H1 (cell line): ENCODE measurements at regions not wholly inside any gene's neighbourhood (a gene's known extent, or its start where the extent isn't known, plus 50 kb on each side); places are given as distances from the start of the nearest gene placed in this dataset.

Experiments used
- CTCF ChIA-PET: fragments of 300-600 bp; sonication (Branson Sonifier 250); formaldehyde crosslinking; loops from one replicate; lab custom pipeline; 2021; ENCODE audit not compliant: partially characterized antibody; lab: Charles Lee
- POLR2A ChIA-PET: fragments of 300-600 bp; sonication (Branson Sonifier 250); formaldehyde crosslinking; loops from one replicate; lab custom pipeline; 2021; ENCODE audit warnings: inconsistent platforms; ENCODE audit not compliant: partially characterized antibody; lab: Charles Lee
- DNase-seq, 2 experiments: peaks; one replicate each; pipeline versions ENCODE4 v3.0.0 to v3.0.0-alpha.2; 2010 to 2022; ENCODE audit warnings: low spot score in 2 of 2, low read depth in 1 of 2, mixed read lengths in 1 of 2
- FAIRE-seq: peaks from 2 replicates; lab custom pipeline; 2011; peaks lifted over from hg19 to GRCh38; lab: Jason Lieb, UNC
- H2AFZ ChIP-seq: 2 replicates; pipeline ENCODE4 v1.8.1; 2012; ENCODE audit warnings: low read length, inconsistent platforms
- H2AK5ac ChIP-seq: 2 replicates; pipeline ENCODE4 v1.6.1; 2013; ENCODE audit warnings: low read depth, low read length
- H2BK120ac ChIP-seq: replicated peaks from 2 replicates; pipeline ENCODE3; 2013; ENCODE audit warnings: low read depth, low read length, inconsistent platforms
- H2BK12ac ChIP-seq: 2 replicates; pipeline ENCODE4 v1.6.1; 2013; ENCODE audit warnings: low read depth, low read length
- H2BK15ac ChIP-seq: 2 replicates; pipeline ENCODE4 v1.6.1; 2013; ENCODE audit warnings: low read length
- H2BK20ac ChIP-seq: 2 replicates; pipeline ENCODE4 v1.6.1; 2013; ENCODE audit warnings: low read length
- H2BK5ac ChIP-seq: 2 replicates; pipeline ENCODE4 v1.6.1; 2013; ENCODE audit warnings: low read depth, low read length
- H3K14ac ChIP-seq: 2 replicates; pipeline ENCODE4 v1.6.1; 2013; ENCODE audit warnings: inconsistent platforms; ENCODE audit not compliant: insufficient read length
- H3K18ac ChIP-seq: 2 replicates; pipeline ENCODE4 v1.6.1; 2013; ENCODE audit warnings: low read length; ENCODE audit errors: extremely low read depth
- H3K23ac ChIP-seq: 2 replicates; pipeline ENCODE4 v1.6.1; 2013; ENCODE audit warnings: inconsistent platforms; ENCODE audit not compliant: insufficient read length
- H3K23me2 ChIP-seq: 2 replicates; pipeline ENCODE4 v1.6.1; 2013; ENCODE audit warnings: low read depth, low read length
- H3K27ac ChIP-seq: 2 replicates; pipeline ENCODE4 v1.6.1; 2011; ENCODE audit warnings: low read depth, low read length, inconsistent platforms
- H3K27me3 ChIP-seq, 4 experiments: replicated peaks in 1 of 4; 1 replicate in 1 of 4; 2 replicates in 3 of 4; pipeline versions ENCODE4 v1.6.1 to v1.8.1; 2011 to 2013; ENCODE audit warnings: low read length in 3 of 4, mild to moderate bottlenecking in 3 of 4, inconsistent platforms in 2 of 4, mixed read lengths in 2 of 4, moderate library complexity in 1 of 4; ENCODE audit not compliant: control insufficient read depth in 3 of 4, insufficient read depth in 3 of 4; ENCODE audit errors: extremely low read depth in 1 of 4
- H3K36me3 ChIP-seq, 4 experiments: 2 replicates each; pipeline versions ENCODE4 v1.6.1 to v1.8.1; 2011 to 2013; ENCODE audit warnings: mild to moderate bottlenecking in 4 of 4, low read length in 3 of 4, moderate library complexity in 2 of 4, control low read depth in 1 of 4, inconsistent platforms in 1 of 4; ENCODE audit not compliant: insufficient read depth in 4 of 4, control insufficient read depth in 2 of 4
- H3K4ac ChIP-seq: replicated peaks from 2 replicates; pipeline ENCODE3; 2013; ENCODE audit warnings: low read length, low read depth, mixed read lengths, inconsistent platforms; ENCODE audit not compliant: insufficient read length
- H3K4me1 ChIP-seq, 4 experiments: replicated peaks in 1 of 4; 1 replicate in 1 of 4; 2 replicates in 3 of 4; pipeline versions ENCODE4 v1.6.1 to v1.8.1; 2011 to 2013; ENCODE audit warnings: low read length in 3 of 4, inconsistent platforms in 2 of 4, mixed read lengths in 1 of 4; ENCODE audit not compliant: insufficient read depth in 4 of 4, control insufficient read depth in 3 of 4
- H3K4me2 ChIP-seq, 2 experiments: 2 replicates each; pipeline versions ENCODE4 v1.6.1 to v1.8.1; 2011 to 2013; ENCODE audit warnings: low read depth in 2 of 2, low read length in 2 of 2, control low read depth in 1 of 2, inconsistent platforms in 1 of 2, mild to moderate bottlenecking in 1 of 2; ENCODE audit not compliant: insufficient read depth in 1 of 2
- H3K4me3 ChIP-seq, 4 experiments: fragments of 200-600, 300-600 bp in 1 of 4; sonication (generic), shearing (Covaris generic), sonication (Bioruptor Twin) in 1 of 4; 2 replicates each; pipeline versions ENCODE4 v1.5.1 to v1.8.1; 2011 to 2016; ENCODE audit warnings: low read length in 4 of 4, low read depth in 3 of 4, control low read depth in 2 of 4, inconsistent platforms in 2 of 4, mild to moderate bottlenecking in 2 of 4, mixed read lengths in 1 of 4, moderate library complexity in 1 of 4; ENCODE audit not compliant: insufficient read depth in 2 of 4; ENCODE audit errors: extremely low read depth in 1 of 4
- H3K56ac ChIP-seq: replicated peaks from 2 replicates; pipeline ENCODE3; 2013; ENCODE audit warnings: low read depth, mild to moderate bottlenecking, mixed read lengths, low read length, inconsistent platforms; ENCODE audit not compliant: insufficient read length
- H3K79me1 ChIP-seq: 2 replicates; pipeline ENCODE4 v1.6.1; 2013; ENCODE audit warnings: low read depth, low read length, control low read depth
- H3K79me2 ChIP-seq, 2 experiments: 2 replicates each; pipeline versions ENCODE4 v1.6.1 to v1.8.1; 2012 to 2013; ENCODE audit warnings: low read length in 2 of 2, mild to moderate bottlenecking in 2 of 2, inconsistent platforms in 1 of 2; ENCODE audit not compliant: insufficient read depth in 2 of 2, control insufficient read depth in 1 of 2
- H3K9ac ChIP-seq, 4 experiments: replicated peaks in 1 of 4; 1 replicate in 1 of 4; 2 replicates in 3 of 4; pipeline versions ENCODE4 v1.6.1 to v1.8.1; 2011 to 2013; ENCODE audit warnings: low read depth in 3 of 4, low read length in 3 of 4, control low read depth in 2 of 4, mild to moderate bottlenecking in 2 of 4, moderate library complexity in 2 of 4, inconsistent platforms in 1 of 4; ENCODE audit errors: extremely low read depth in 1 of 4
- H3K9me3 ChIP-seq, 2 experiments: 2 replicates each; pipeline versions ENCODE4 v1.6.1 to v1.8.1; 2012 to 2013; ENCODE audit warnings: mild to moderate bottlenecking in 2 of 2, moderate library complexity in 2 of 2, control low read depth in 1 of 2, inconsistent platforms in 1 of 2, low read depth in 1 of 2, low read length in 1 of 2, mixed read lengths in 1 of 2; ENCODE audit not compliant: insufficient read depth in 2 of 2
- H4K20me1 ChIP-seq, 2 experiments: replicated peaks in 1 of 2; 2 replicates each; pipeline versions ENCODE3 to v1.8.1; 2011 to 2013; ENCODE audit warnings: inconsistent platforms in 2 of 2, low read length in 2 of 2, mild to moderate bottlenecking in 1 of 2; ENCODE audit not compliant: insufficient read depth in 2 of 2, control insufficient read depth in 1 of 2
- H4K5ac ChIP-seq: 2 replicates; pipeline ENCODE4 v1.6.1; 2013; ENCODE audit warnings: low read length, low read depth, mixed read lengths, inconsistent platforms; ENCODE audit not compliant: insufficient read length
- H4K8ac ChIP-seq: 2 replicates; pipeline ENCODE4 v1.8.0; 2013; ENCODE audit warnings: mild to moderate bottlenecking, moderate library complexity, low read length, inconsistent platforms; ENCODE audit not compliant: insufficient read depth; ENCODE audit errors: extremely low read depth
- H4K91ac ChIP-seq: replicated peaks from 2 replicates; pipeline ENCODE3; 2013; ENCODE audit warnings: low read length, mixed read lengths, inconsistent platforms; ENCODE audit not compliant: insufficient read length
- GTF2F1 ChIP-seq: IDR thresholded peaks from 2 replicates; pipeline ENCODE4 v1.6.1; 2012; ENCODE audit warnings: low read depth, low read length, improper control_type of control experiment, borderline replicate concordance
- KDM5A ChIP-seq: fragments of 200-600 bp; IDR thresholded peaks from 2 replicates; pipeline ENCODE4 v1.7.1; 2012; ENCODE audit warnings: mild to moderate bottlenecking, low read length, inconsistent platforms, mixed read lengths
- RBBP5 ChIP-seq: IDR thresholded peaks from 2 replicates; pipeline ENCODE4 v1.7.1; 2012; ENCODE audit warnings: low read depth, mild to moderate bottlenecking, inconsistent platforms, low read length, moderate library complexity, borderline replicate concordance
- RNF2 ChIP-seq: fragments of 200-900, 300-1000 bp; sonication (generic); IDR thresholded peaks from 2 replicates; pipeline ENCODE4 v1.7.1; 2016; ENCODE audit warnings: borderline replicate concordance, low read depth, mild to moderate bottlenecking, antibody characterized with exemption, low read length; ENCODE audit not compliant: poor library complexity, severe bottlenecking; ENCODE audit errors: missing control alignments
- SP2 ChIP-seq: IDR thresholded peaks from 2 replicates; pipeline ENCODE4 v1.6.1; 2012; ENCODE audit warnings: mild to moderate bottlenecking, low read length, inconsistent platforms
- SUZ12 ChIP-seq: fragments of 200-600 bp; sonication (generic); IDR thresholded peaks from 2 replicates; pipeline ENCODE4 v1.6.1; 2012; ENCODE audit warnings: mild to moderate bottlenecking, inconsistent platforms, low read length, moderate library complexity, mixed read lengths
- TCF12 ChIP-seq: IDR thresholded peaks from 2 replicates; pipeline ENCODE4 v1.6.1; 2011; ENCODE audit warnings: low read depth, mild to moderate bottlenecking, low read length
- YY1 ChIP-seq: IDR thresholded peaks from 2 replicates; pipeline ENCODE4 v1.6.1; 2011; ENCODE audit warnings: low read depth, mild to moderate bottlenecking, low read length
- WGBS, 2 experiments: shearing (Covaris generic) in 1 of 2; methylation state at CpG; one replicate each; pipeline versions ENCODE4 v1.1.6 to v1.1.7; 2013 to 2015; ENCODE audit warnings: low lambda C conversion rate in 2 of 2, mixed read lengths in 2 of 2, inconsistent platforms in 1 of 2, low coverage in 1 of 2, missing lambda C conversion rate in 1 of 2; ENCODE audit not compliant: insufficient replicate concordance in 2 of 2, insufficient coverage in 1 of 2, insufficient read length in 1 of 2; ENCODE audit errors: extremely low coverage in 1 of 2, missing lambda C conversion rate in 1 of 2; 5-methylcytosine and 5-hydroxymethylcytosine counted together
- TF ChIP-seq, protein P1 (sequence below): IDR thresholded peaks from 2 replicates; pipeline ENCODE4 v1.6.1; 2012; ENCODE audit warnings: inconsistent platforms
- TF ChIP-seq, protein P2 (sequence below), 3 experiments: IDR thresholded peaks; 1 replicate in 2 of 3; 2 replicates in 1 of 3; pipeline versions ENCODE4 v1.5.1 to v1.6.1; 2011; ENCODE audit warnings: low read length in 3 of 3, mild to moderate bottlenecking in 3 of 3, inconsistent platforms in 2 of 3, low read depth in 1 of 3, moderate library complexity in 1 of 3; ENCODE audit not compliant: insufficient read depth in 1 of 3; ENCODE audit errors: control extremely low read depth in 1 of 3

DNA sequence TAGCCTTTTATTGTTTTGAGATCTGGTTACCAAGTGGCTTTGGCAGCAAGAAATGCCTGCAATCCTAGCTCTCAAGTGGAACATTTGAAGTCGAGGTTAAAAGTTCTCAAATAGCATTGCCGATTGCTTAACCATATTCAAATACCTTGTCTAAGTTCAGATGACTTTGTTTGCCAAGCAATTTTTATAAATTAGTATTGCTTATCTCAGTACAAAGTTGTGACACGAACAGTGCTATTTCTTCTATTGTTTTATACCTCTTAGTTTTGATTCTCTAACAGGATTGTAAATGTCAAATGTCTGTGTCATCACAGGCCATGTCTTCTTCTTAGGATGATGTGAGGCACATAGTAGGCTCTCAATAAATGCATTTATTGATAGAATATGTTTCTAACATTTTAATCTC, 633.3 kb downstream of the PTPRC start:
- no peaks in the 10 kb centered on the region for H3K79me1 ChIP-seq
- no peaks in the 10 kb centered on the region for H3K79me2 ChIP-seq
- no peaks in the 10 kb centered on the region for H3K27me3 ChIP-seq
- H3K14ac ChIP-seq, result no peak overlapping the region
- ChIA-PET CTCF (no interaction called here), POLR2A (no interaction called here)
- no peak overlapping the region for H3K56ac ChIP-seq
- H2AK5ac ChIP-seq, result no peak overlapping the region
- no peak overlapping the region for H2BK20ac ChIP-seq
- H4K5ac ChIP-seq, result no peak overlapping the region
- H2AFZ ChIP-seq, result no peak overlapping the region
- no peak overlapping the region for H4K8ac ChIP-seq
- H3K9me3 ChIP-seq, result no peaks in the 10 kb centered on the region
- H3K36me3 ChIP-seq, result no peaks in the 10 kb centered on the region
- H2BK15ac ChIP-seq, result no peak overlapping the region
- H3K4me2 ChIP-seq, result no peak overlapping the region
- H2BK5ac ChIP-seq, result no peak overlapping the region
- no peak overlapping the region for H3K4ac ChIP-seq
- no peak overlapping the region for H3K4me3 ChIP-seq
- H4K91ac ChIP-seq, result no peak overlapping the region
- H3K27ac ChIP-seq, result no peak overlapping the region
- no peak overlapping the region for H2BK12ac ChIP-seq
- no peak overlapping the region for H2BK120ac ChIP-seq
- WGBS, 2 experiments, result 85% methylated on average over 3 of the region's 3 CpGs; no CpG with 5 or more reads in 1 of the 2 experiments
- H4K20me1 ChIP-seq, result no peaks in the 10 kb centered on the region
- no peak overlapping the region for H3K23ac ChIP-seq
- H3K18ac ChIP-seq, result no peak overlapping the region
- H3K23me2 ChIP-seq, result no peaks in the 10 kb centered on the region
- no peak overlapping the region for H3K9ac ChIP-seq
- peaks cover 2 to 4% (median 3%) of the 10 kb centered on the region in 4 experiments; a peak in 3 of 7 replicates for H3K4me1 ChIP-seq
- DNase-seq (no peak), FAIRE-seq (no peak)
- TF ChIP-seq KDM5A (no peak), RNF2 (no peak), RBBP5 (no peak), GTF2F1 (no peak), SP2 (no peak), SUZ12 (no peak), YY1 (no peak), TCF12 (no peak)
- TF ChIP-seq, protein P1, sequence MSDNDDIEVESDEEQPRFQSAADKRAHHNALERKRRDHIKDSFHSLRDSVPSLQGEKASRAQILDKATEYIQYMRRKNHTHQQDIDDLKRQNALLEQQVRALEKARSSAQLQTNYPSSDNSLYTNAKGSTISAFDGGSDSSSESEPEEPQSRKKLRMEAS, result no peak
- TF ChIP-seq, protein P2, sequence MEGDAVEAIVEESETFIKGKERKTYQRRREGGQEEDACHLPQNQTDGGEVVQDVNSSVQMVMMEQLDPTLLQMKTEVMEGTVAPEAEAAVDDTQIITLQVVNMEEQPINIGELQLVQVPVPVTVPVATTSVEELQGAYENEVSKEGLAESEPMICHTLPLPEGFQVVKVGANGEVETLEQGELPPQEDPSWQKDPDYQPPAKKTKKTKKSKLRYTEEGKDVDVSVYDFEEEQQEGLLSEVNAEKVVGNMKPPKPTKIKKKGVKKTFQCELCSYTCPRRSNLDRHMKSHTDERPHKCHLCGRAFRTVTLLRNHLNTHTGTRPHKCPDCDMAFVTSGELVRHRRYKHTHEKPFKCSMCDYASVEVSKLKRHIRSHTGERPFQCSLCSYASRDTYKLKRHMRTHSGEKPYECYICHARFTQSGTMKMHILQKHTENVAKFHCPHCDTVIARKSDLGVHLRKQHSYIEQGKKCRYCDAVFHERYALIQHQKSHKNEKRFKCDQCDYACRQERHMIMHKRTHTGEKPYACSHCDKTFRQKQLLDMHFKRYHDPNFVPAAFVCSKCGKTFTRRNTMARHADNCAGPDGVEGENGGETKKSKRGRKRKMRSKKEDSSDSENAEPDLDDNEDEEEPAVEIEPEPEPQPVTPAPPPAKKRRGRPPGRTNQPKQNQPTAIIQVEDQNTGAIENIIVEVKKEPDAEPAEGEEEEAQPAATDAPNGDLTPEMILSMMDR (IDR thresholded peaks at IDR 0.05; ENCODE audit: control extremely low read depth in 1 of 3, insufficient read depth in 1 of 3, low read depth in 1 of 3, low read length in 3 of 3), result no peak
